GM13976 (cell line): ENCODE measurements at regions not wholly inside any gene's neighbourhood (a gene's known extent, or its start where the extent isn't known, plus 50 kb on each side); places are given as distances from the start of the nearest gene placed in this dataset.
"Not testable (repeated sequence)": the region's sequence is repeated elsewhere in the genome, so short reads cannot be mapped to it uniquely, and the experiment has no call there.

Source experiments
- DNase-seq: peaks from one replicate; pipeline ENCODE4 v3.0.0; 2012; ENCODE audit warnings: low spot score
- CTCF ChIP-seq: IDR thresholded peaks from 2 replicates; pipeline ENCODE4 v1.5.1; 2012; ENCODE audit warnings: borderline replicate concordance, mild to moderate bottlenecking; ENCODE audit not compliant: insufficient read depth; ENCODE audit errors: extremely low read depth, missing control alignments, control extremely low read depth
- in situ Hi-C: fragments of 300-500 bp; cut with MboI; formaldehyde crosslinking; loops from one replicate; pipeline ENCODE4 v1.12.0; 2022; ENCODE audit warnings: low sequenced_read_pairs, mixed read lengths, inconsistent platforms; ENCODE audit not compliant: unreplicated experiment

- no peak for TF ChIP-seq CTCF
- in situ Hi-C loops, result no loop called here
- no peak for DNase-seq
Measured at GRCh38 chr11:91082255-91082654, 859.4 kb upstream of the CHORDC1 start.

GRCh38 chr11:91081440-91082043 is 858.7 kb upstream of the CHORDC1 start:
- no peak for TF ChIP-seq CTCF
- in situ Hi-C loops, result no loop called here
- no peak for DNase-seq

GRCh38 chr11:91078221-91078620 is 855.4 kb upstream of the CHORDC1 start:
- no peak for DNase-seq
- TF ChIP-seq CTCF, result no peak
- in situ Hi-C loops, result no loop called here

GRCh38 chr11:91075032-91075695 is 852.3 kb upstream of the CHORDC1 start:
- no peak for TF ChIP-seq CTCF
- in situ Hi-C loops, result no loop called here
- DNase-seq, result no peak

- TF ChIP-seq CTCF, result no peak
- no peak for DNase-seq
- in situ Hi-C loops, result no loop called here
Measured at GRCh38 chr11:91067666-91068065, 844.8 kb upstream of the CHORDC1 start.

GRCh38 chr11:91066456-91067047 is 843.7 kb upstream of the CHORDC1 start:
- in situ Hi-C loops, result no loop called here
- no peak for TF ChIP-seq CTCF
- DNase-seq, result no peak

- in situ Hi-C loops, DNase-seq: not testable (repeated sequence)
Measured at GRCh38 chr11:91063399-91063798, 840.5 kb upstream of the CHORDC1 start.
